ENCODE measurements at regions not wholly inside any gene's neighbourhood (a gene's known extent, or its start where the extent isn't known, plus 50 kb on each side); places are given as distances from the start of the nearest gene placed in this dataset.
"Not testable (repeated sequence)": the region's sequence is repeated elsewhere in the genome, so short reads cannot be mapped to it uniquely, and the experiment has no call there.

- no peak for DNase-seq
Observed at GRCh38 chr6:140274548-140274947, 900.1 kb upstream of the CITED2 start.

GRCh38 chr6:140271759-140272377 lies 897.4 kb upstream of the CITED2 start:
- no peak for DNase-seq

- DNase-seq = no peak
Observed at GRCh38 chr6:140269591-140270165, 895.2 kb upstream of the CITED2 start.

- no peak for DNase-seq
Observed at GRCh38 chr6:140264431-140264830, 890.0 kb upstream of the CITED2 start.

- DNase-seq = not testable (repeated sequence)
Observed at GRCh38 chr6:140258302-140258701, 883.9 kb upstream of the CITED2 start.

- DNase-seq = no peak
Observed at GRCh38 chr6:140256248-140256647, 881.8 kb upstream of the CITED2 start.

- DNase-seq = no peak
Observed at GRCh38 chr6:140253096-140253495, 878.6 kb upstream of the CITED2 start.

- DNase-seq = no peak
Observed at GRCh38 chr6:140252099-140252498, 877.7 kb upstream of the CITED2 start.

GRCh38 chr6:140245296-140246040 lies 871.0 kb upstream of the CITED2 start:
- no peak for DNase-seq

- no peak for DNase-seq
Observed at GRCh38 chr6:140237251-140237650, 862.8 kb upstream of the CITED2 start.

GRCh38 chr6:140236732-140237131 lies 862.3 kb upstream of the CITED2 start:
- no peak for DNase-seq

- DNase-seq = no peak
Observed at GRCh38 chr6:140230282-140230681, 855.8 kb upstream of the CITED2 start.

GRCh38 chr6:140228491-140228890 lies 854.0 kb upstream of the CITED2 start:
- DNase-seq = no peak

GRCh38 chr6:140226637-140227036 lies 852.2 kb upstream of the CITED2 start:
- no peak for DNase-seq

GRCh38 chr6:140225701-140226436 lies 851.4 kb upstream of the CITED2 start:
- no peak for DNase-seq

GRCh38 chr6:140217283-140217682 lies 842.8 kb upstream of the CITED2 start:
- DNase-seq = no peak

GRCh38 chr6:140209775-140210174 lies 835.3 kb upstream of the CITED2 start:
- no peak for DNase-seq

GRCh38 chr6:140208286-140208685 lies 833.8 kb upstream of the CITED2 start:
- DNase-seq = no peak

- no peak for DNase-seq
Observed at GRCh38 chr6:140205795-140206593, 831.5 kb upstream of the CITED2 start.

GRCh38 chr6:140204154-140204553 lies 829.7 kb upstream of the CITED2 start:
- no peak for DNase-seq

GRCh38 chr6:140203661-140204147 lies 829.3 kb upstream of the CITED2 start:
- DNase-seq = no peak

GRCh38 chr6:140202964-140203515 lies 828.6 kb upstream of the CITED2 start:
- no peak for DNase-seq
